ENCODE measurements at regions not wholly inside any gene's neighbourhood (a gene's known extent, or its start where the extent isn't known, plus 50 kb on each side); places are given as distances from the start of the nearest gene placed in this dataset.

DNA sequence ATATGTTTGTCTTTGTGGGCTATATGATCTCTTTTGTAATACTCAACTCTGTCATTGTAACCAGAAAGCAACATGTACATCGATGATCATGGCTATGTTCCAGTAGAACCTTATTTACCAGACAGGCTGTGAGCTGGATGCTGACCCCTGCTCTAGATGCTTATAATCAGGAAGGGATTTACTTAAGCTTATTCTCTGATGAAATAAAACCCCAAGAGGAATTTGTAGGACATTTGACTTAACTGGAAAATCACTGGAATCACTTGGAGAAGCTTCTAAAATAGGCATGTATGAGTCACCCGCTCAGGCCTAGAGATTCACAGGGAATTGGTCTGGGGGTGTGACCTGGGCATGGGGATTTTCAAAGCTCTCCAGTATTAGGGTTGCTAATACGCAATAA lies 285.8 kb upstream of the ZNF608 start:
- TF ChIP-seq, protein P1, sequence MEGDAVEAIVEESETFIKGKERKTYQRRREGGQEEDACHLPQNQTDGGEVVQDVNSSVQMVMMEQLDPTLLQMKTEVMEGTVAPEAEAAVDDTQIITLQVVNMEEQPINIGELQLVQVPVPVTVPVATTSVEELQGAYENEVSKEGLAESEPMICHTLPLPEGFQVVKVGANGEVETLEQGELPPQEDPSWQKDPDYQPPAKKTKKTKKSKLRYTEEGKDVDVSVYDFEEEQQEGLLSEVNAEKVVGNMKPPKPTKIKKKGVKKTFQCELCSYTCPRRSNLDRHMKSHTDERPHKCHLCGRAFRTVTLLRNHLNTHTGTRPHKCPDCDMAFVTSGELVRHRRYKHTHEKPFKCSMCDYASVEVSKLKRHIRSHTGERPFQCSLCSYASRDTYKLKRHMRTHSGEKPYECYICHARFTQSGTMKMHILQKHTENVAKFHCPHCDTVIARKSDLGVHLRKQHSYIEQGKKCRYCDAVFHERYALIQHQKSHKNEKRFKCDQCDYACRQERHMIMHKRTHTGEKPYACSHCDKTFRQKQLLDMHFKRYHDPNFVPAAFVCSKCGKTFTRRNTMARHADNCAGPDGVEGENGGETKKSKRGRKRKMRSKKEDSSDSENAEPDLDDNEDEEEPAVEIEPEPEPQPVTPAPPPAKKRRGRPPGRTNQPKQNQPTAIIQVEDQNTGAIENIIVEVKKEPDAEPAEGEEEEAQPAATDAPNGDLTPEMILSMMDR (conservative IDR thresholded peaks at IDR 0.05; ENCODE audit: low read length), result no peak
- DNase-seq (ENCODE audit: low read depth), result no peak
- H3K4me3 ChIP-seq (ENCODE audit: low read length), result no peak overlapping the region

DNA sequence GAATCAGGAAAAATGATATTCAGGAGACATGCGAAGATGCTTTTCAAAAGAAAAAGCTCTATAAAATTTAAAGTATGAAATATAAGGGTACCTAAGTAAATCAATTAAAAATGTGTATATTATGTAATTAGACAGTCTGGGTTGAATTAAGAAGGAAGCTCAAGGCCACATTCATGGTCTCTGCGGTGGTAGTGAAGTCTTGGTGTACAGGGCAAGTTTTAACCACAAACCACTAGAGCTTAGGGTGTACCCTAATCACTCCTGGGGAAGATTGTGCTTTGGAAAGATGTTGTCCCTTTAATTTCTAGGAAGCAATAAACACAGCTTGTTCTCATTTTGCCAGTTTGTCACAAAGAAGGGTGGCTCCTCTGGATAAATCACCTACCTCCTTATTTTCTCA lies 287.2 kb upstream of the ZNF608 start:
- TF ChIP-seq, protein P1 (conservative IDR thresholded peaks at IDR 0.05; ENCODE audit: low read length), result no peak
- H3K4me3 ChIP-seq (ENCODE audit: low read length), result no peak overlapping the region
- DNase-seq (ENCODE audit: low read depth), result no peak

DNA sequence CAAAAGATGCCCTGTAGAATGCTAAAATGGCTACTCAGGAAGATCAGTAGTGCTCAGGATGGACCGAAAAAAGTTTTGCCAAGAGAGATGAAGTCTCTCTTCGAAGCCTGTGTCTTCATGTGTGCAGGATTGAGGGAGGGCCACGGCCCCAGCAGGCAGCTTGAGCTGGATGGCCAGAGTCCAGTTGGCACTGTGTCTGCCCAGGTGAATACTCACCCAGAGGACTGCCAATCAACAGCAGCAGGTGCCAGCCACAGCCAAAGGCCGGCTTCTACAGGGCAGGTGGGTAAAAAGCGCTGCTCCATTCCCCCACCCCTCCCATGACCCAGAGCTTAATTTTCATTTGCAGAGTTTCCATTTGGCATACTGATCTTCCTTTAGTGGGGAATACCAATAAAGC lies 287.9 kb upstream of the ZNF608 start:
- TF ChIP-seq, protein P1 (conservative IDR thresholded peaks at IDR 0.05; ENCODE audit: low read length), result no peak
- no peak for DNase-seq (ENCODE audit: low read depth)
- no peak overlapping the region for H3K4me3 ChIP-seq (ENCODE audit: low read length)

DNA sequence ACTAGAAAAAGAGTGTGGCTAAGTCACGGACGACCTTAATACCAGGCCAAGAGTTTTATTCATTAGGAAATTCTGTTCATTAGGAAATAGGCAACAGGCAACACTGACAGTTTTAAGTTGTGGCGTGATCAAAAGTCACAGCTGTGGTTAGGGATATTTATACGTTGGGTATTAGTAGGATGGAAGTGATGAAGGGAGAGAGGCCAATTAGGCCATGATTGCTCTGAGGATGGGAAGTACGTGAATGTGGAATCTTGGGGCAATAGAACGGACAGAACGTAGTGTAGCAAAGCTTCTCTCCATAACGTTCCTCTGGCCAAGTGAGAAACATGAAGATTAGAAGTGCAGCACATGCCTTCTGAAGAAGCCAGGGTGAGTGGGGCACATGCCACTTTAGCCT lies 290.1 kb upstream of the ZNF608 start:
- H3K4me3 ChIP-seq (ENCODE audit: low read length), result no peak overlapping the region
- TF ChIP-seq, protein P1 (conservative IDR thresholded peaks at IDR 0.05; ENCODE audit: low read length), result no peak
- no peak for DNase-seq (ENCODE audit: low read depth)

DNA sequence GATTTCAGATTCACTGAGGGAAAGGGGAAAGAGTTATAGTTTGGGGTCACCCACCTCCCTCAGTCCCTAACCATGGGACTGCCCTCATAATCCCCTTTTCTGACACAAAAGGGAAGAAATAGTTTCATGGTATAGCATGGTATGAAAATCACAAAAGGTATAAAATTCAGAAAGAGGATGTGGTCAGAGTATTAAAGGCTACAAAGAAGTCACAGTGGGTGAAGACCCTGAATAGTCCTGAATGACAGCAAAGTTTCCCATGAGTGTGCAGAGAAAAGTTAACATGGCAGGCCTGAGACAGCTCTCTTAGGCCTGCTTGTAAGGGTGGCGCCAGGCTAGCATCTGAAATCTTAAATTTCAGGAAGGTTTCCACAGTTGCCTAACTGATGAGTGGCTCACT lies 290.6 kb upstream of the ZNF608 start:
- no peak overlapping the region for H3K4me3 ChIP-seq (ENCODE audit: low read length)
- TF ChIP-seq, protein P1 (conservative IDR thresholded peaks at IDR 0.05; ENCODE audit: low read length), result no peak
- no peak for DNase-seq (ENCODE audit: low read depth)

DNA sequence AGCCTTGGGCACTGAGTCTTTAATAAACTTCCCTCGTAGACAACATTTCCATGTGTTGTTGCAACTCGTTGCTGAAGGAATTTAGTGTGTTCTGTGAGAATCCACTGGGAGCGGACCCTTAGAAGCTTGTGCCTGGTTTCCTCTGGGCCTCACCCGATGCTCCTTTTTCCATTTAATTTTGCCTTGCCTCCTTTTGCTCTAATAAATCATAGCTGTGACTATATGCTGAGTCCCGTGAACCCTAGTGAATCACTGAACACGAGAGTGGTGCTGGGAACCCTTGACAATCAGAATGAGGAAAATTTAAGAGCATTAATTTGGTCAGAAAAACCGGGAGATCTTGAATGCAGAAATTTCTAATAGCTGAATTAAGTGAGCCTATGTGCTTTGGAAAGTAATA lies 291.1 kb upstream of the ZNF608 start:
- no peak for DNase-seq (ENCODE audit: low read depth)
- TF ChIP-seq, protein P1 (conservative IDR thresholded peaks at IDR 0.05; ENCODE audit: low read length), result no peak
- H3K4me3 ChIP-seq (ENCODE audit: low read length), result no peak overlapping the region

DNA sequence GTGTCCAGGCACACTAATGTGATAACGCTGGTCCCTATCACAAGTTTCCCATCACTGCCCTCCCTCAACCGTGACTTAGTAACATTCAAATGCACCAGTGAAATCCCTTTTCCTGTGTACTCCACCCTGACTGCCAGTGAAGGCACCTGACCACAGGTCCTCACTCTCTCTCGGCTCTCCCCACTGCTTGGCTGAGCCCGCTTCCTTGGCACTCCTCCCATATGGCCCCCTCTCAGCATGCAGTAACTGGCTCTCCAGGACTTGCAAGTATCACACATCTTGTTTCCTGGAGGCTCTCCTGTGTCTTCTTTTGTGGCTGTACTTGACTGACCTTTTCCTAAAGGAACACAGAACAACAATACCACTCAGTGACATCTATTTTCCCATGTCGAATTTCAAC lies 292.0 kb upstream of the ZNF608 start:
- no peak for DNase-seq (ENCODE audit: low read depth)
- H3K4me3 ChIP-seq (ENCODE audit: low read length), result no peak overlapping the region
- TF ChIP-seq, protein P1 (conservative IDR thresholded peaks at IDR 0.05; ENCODE audit: low read length), result no peak
